Retinal pigment epithelial cell (primary cell): ENCODE measurements at regions not wholly inside any gene's neighbourhood (a gene's known extent, or its start where the extent isn't known, plus 50 kb on each side); places are given as distances from the start of the nearest gene placed in this dataset.

Experiments used
- DNase-seq: peaks from one replicate; pipeline ENCODE4 v3.0.0-alpha.2; 2010; ENCODE audit warnings: low read depth
- H3K4me3 ChIP-seq: 2 replicates; pipeline ENCODE4 v1.5.1; 2011; ENCODE audit warnings: mild to moderate bottlenecking, low read length, control low read depth, moderate library complexity
- TF ChIP-seq, protein P1 (sequence below): conservative IDR thresholded peaks from 2 replicates; pipeline ENCODE4 v1.5.1; 2011; ENCODE audit warnings: low read depth, low read length, control low read depth, inconsistent platforms

DNA sequence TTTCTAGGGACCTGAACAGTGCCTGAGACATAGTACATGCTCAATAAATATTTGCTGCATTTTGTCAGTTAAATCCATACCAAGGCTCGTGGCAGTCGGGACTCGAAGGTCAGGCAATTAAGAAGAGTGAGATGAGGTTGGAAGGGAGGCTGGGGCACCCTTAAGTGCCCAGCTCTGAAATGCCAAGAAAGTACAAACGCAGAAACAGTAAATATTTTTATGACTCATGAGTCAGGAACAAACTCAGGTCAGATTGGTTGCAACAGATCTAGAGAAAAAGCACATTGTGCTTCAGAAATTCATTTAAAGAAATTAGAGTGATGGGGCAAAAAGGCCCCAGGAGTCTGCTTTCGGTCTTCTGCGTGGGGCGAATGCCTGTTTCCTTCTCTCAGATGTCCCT, 83.0 kb upstream of the FZD10 start:
- no peak overlapping the region for H3K4me3 ChIP-seq
- TF ChIP-seq, protein P1, sequence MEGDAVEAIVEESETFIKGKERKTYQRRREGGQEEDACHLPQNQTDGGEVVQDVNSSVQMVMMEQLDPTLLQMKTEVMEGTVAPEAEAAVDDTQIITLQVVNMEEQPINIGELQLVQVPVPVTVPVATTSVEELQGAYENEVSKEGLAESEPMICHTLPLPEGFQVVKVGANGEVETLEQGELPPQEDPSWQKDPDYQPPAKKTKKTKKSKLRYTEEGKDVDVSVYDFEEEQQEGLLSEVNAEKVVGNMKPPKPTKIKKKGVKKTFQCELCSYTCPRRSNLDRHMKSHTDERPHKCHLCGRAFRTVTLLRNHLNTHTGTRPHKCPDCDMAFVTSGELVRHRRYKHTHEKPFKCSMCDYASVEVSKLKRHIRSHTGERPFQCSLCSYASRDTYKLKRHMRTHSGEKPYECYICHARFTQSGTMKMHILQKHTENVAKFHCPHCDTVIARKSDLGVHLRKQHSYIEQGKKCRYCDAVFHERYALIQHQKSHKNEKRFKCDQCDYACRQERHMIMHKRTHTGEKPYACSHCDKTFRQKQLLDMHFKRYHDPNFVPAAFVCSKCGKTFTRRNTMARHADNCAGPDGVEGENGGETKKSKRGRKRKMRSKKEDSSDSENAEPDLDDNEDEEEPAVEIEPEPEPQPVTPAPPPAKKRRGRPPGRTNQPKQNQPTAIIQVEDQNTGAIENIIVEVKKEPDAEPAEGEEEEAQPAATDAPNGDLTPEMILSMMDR = no peak
- no peak for DNase-seq

DNA sequence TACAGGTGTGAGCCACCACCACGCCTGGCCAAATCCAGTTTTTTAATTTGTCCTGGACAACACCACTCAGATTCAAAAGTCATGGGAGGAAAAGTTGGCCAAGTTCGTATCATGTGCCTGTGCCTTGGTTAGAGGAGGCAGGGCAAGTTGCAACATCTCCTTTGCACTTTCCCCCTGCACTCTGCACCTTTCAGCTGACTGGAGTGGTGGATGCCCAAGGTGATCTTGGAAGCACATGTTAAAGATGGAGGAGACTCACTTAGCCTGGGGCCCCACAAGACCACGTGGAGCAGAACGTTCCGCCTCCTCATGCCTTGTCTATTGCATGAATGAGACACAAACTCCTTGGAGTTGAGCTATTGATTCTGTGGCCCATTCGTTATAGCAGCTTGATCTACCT, 82.1 kb upstream of the FZD10 start:
- TF ChIP-seq, protein P1 = no peak
- H3K4me3 ChIP-seq = no peak overlapping the region
- no peak for DNase-seq

DNA sequence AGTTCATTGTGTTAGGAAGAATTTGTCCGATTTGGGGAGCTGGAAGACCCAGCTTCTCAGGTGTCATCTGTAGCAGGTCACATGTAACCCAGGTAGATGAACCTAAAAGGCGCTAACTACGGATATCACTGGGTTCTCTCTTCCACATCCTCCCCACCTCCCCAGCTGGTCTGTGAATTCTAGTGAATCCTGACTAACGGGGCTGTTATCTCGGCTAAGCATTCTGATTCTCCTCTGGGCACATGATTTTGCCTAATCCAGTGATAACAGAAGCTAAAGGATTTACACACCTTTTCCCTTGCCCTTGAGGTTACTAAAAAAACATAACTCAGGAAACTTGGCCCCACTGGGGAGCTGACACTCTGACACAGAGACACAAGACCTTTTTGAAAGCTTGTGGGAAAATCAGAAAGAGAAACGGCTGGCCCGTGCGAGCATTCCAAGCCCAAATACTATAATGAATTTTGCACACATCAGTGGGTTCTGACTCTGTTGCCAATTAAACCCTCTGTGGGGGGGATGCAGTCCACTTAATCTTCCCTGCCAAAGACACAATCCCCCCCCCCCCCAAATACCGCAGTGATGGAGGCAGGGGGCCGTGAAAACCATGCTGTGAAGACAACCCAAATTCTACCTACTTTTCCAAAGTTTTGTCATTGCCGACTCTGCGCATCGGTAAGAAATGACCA, 81.0 kb upstream of the FZD10 start:
- H3K4me3 ChIP-seq = no peak overlapping the region
- TF ChIP-seq, protein P1 = no peak
- no peak for DNase-seq

DNA sequence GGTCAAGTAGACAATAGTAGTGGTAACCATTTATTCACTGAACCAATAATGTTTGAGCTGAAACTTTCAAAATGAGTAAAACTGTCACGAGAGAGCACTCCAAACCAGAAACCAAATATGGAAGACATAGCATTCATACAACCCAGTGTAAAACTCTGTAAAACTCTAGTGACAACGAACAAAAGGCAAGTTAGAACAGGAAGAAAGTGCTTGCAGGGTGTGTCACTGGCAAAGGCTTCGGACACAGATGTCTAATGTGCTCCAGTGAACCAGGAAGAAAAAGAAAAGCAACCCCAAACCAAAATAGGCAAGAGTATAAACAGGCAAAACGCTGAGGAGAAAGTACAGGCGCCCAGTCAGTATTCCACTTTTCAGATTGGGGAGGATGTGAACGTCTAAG, 79.3 kb upstream of the FZD10 start:
- DNase-seq = no peak
- TF ChIP-seq, protein P1 = no peak
- H3K4me3 ChIP-seq = no peak overlapping the region

DNA sequence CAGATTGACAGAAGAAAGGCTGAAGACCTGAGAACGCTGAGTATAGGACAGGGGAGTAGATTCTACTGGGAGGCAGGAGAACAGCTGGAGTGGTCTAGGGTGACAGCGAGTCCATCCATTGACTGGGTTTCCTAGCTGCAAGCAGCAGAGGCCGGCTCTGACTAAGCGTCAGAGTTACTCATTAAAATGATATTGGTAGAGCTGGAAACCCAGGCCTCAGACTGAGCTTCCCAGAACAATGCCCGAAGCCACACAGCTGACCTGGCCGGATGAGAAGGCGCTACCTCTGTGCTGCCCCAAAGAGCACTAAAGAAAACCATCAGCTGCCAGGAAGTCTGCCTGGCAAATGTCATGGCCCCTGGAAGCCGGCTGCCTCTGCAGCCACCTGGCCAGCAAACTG, 78.5 kb upstream of the FZD10 start:
- TF ChIP-seq, protein P1 = no peak
- DNase-seq = no peak
- no peak overlapping the region for H3K4me3 ChIP-seq

DNA sequence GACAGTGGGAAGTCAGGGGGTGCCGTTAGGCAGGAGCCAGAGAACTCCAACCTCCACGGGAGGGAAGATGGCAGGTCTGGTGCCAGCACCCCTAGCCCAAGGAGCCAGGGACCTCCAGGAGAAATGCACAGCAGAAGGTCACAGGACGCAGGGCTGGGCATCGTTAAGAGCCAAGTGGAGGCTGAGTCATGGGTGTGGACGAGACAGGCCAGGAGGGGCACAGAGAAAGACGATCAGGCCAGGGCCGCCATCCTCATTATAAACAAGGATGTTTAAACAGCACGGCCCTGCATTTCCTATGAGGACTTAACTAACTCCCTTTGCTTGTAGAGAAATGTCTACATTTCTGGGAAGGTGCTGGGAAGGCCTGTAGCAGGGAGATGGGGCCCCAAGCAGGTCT, 77.9 kb upstream of the FZD10 start:
- no peak for DNase-seq
- TF ChIP-seq, protein P1 = no peak
- H3K4me3 ChIP-seq = no peak overlapping the region

DNA sequence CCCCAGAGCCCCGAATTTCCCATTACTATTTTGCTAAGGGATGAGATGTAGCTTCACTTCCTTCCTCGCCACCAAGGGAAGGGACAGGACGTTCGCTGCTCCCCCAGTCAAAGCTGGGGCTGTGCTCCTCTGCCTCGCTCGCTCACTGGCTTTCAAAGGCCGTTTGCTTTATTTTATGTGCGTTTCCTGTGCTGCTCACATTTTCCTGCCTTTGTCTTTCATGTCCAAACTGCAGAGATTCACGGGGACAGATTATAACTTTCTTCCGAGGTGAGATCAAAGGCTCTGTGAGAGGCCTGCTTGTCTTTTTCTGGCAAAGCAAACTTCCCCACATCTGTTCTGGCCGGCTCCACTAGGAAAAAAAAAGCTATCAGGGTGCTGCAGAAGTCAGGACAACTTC, 76.0 kb upstream of the FZD10 start:
- DNase-seq = no peak
- TF ChIP-seq, protein P1 = no peak
- no peak overlapping the region for H3K4me3 ChIP-seq
